ENCODE measurements at regions not wholly inside any gene's neighbourhood (a gene's known extent, or its start where the extent isn't known, plus 50 kb on each side); places are given as distances from the start of the nearest gene placed in this dataset.

GRCh38 chr4:3364634-3365314, 72.0 kb downstream of the RGS12 start:
- intact Hi-C loops (cut with micrococcal nuclease), result no loop called here

GRCh38 chr4:3365326-3365725, 72.5 kb downstream of the RGS12 start:
- intact Hi-C loops (cut with micrococcal nuclease), result no loop called here

GRCh38 chr4:3365871-3366842, 73.3 kb downstream of the RGS12 start:
- intact Hi-C loops (cut with micrococcal nuclease), result no loop called here

- intact Hi-C loops (cut with micrococcal nuclease), result no loop called here
Measured at GRCh38 chr4:3366893-3367775, 74.3 kb downstream of the RGS12 start.

- intact Hi-C loops (cut with micrococcal nuclease), result loop anchor here (2.0 kb wide), 1 partner anchor 17 kb away; no protein-coding TSS in a partner anchor
Measured at GRCh38 chr4:3367866-3368265, 73.9 kb upstream of the HGFAC start.

- intact Hi-C loops (cut with micrococcal nuclease), result loop anchor here (2.0 kb wide), 1 partner anchor 18 kb away; no protein-coding TSS in a partner anchor
Measured at GRCh38 chr4:3368334-3368733, 73.4 kb upstream of the HGFAC start.

- intact Hi-C loops (cut with micrococcal nuclease), result loop anchor here (2.0 kb wide), 1 partner anchor 18 kb away; no protein-coding TSS in a partner anchor
Measured at GRCh38 chr4:3368841-3369760, 72.7 kb upstream of the HGFAC start.

- intact Hi-C loops (cut with micrococcal nuclease), result loop anchor here (2.0 kb wide), 1 partner anchor 19 kb away; no protein-coding TSS in a partner anchor
Measured at GRCh38 chr4:3369781-3370674, 71.7 kb upstream of the HGFAC start.

- intact Hi-C loops (cut with micrococcal nuclease), result no loop called here
Measured at GRCh38 chr4:3371033-3372001, 70.5 kb upstream of the HGFAC start.

- intact Hi-C loops (cut with micrococcal nuclease), result no loop called here
Measured at GRCh38 chr4:3372264-3372932, 69.4 kb upstream of the HGFAC start.

- intact Hi-C loops (cut with micrococcal nuclease), result no loop called here
Measured at GRCh38 chr4:3372933-3373465, 68.8 kb upstream of the HGFAC start.

- intact Hi-C loops (cut with micrococcal nuclease), result no loop called here
Measured at GRCh38 chr4:3373468-3373867, 68.3 kb upstream of the HGFAC start.

- intact Hi-C loops (cut with micrococcal nuclease), result no loop called here
Measured at GRCh38 chr4:3374011-3374645, 67.6 kb upstream of the HGFAC start.

- intact Hi-C loops (cut with micrococcal nuclease), result no loop called here
Measured at GRCh38 chr4:3374667-3375066, 67.1 kb upstream of the HGFAC start.

GRCh38 chr4:3375688-3376087, 66.1 kb upstream of the HGFAC start:
- intact Hi-C loops (cut with micrococcal nuclease), result no loop called here

- intact Hi-C loops (cut with micrococcal nuclease), result no loop called here
Measured at GRCh38 chr4:3376266-3376665, 65.5 kb upstream of the HGFAC start.

- intact Hi-C loops (cut with micrococcal nuclease), result no loop called here
Measured at GRCh38 chr4:3377557-3377956, 64.2 kb upstream of the HGFAC start.

All from T-helper 1 cell treated with Interleukin-12 subunit alpha and Interleukin-12 subunit beta and Interleukin-4 antibody, amounts not matched to agents 30 ng/mL and 1 ng/mL, for 36 hours (primary cell).